HEK293 (cell line): ENCODE measurements at regions not wholly inside any gene's neighbourhood (a gene's known extent, or its start where the extent isn't known, plus 50 kb on each side); places are given as distances from the start of the nearest gene placed in this dataset.

Source experiments
- BCL11A ChIP-seq: fragments of 450-650 bp; formaldehyde crosslinking; IDR thresholded peaks from 2 replicates; pipeline ENCODE4 v1.5.1; 2016; ENCODE audit warnings: low read depth, missing biosample characterization, missing genetic modification characterization
- SP2 ChIP-seq: fragments of 450-650 bp; formaldehyde crosslinking; IDR thresholded peaks from 2 replicates; pipeline ENCODE4 v1.5.1; 2016; ENCODE audit warnings: missing biosample characterization, missing genetic modification characterization
- YY2 ChIP-seq: fragments of 450-650 bp; formaldehyde crosslinking; IDR thresholded peaks from 2 replicates; pipeline ENCODE4 v1.5.1; 2016; ENCODE audit warnings: missing biosample characterization, missing genetic modification characterization
- ZNF335 ChIP-seq: fragments of 450-650 bp; formaldehyde crosslinking; conservative IDR thresholded peaks from 2 replicates; pipeline ENCODE4 v1.5.1; 2016; ENCODE audit warnings: missing biosample characterization, missing genetic modification characterization
- ZNF660 ChIP-seq: fragments of 450-650 bp; IDR thresholded peaks from 2 replicates; pipeline ENCODE4 v1.5.1; 2018; ENCODE audit warnings: missing biosample characterization, mild to moderate bottlenecking, missing genetic modification characterization
- ZNF707 ChIP-seq: fragments of 450-650 bp; formaldehyde crosslinking; IDR thresholded peaks from 2 replicates; pipeline ENCODE4 v1.5.1; 2016; ENCODE audit warnings: missing biosample characterization, missing genetic modification characterization
- TF ChIP-seq, protein P1 (sequence below): fragments of 450-650 bp; formaldehyde crosslinking; IDR thresholded peaks from 2 replicates; pipeline ENCODE4 v1.5.1; 2016; ENCODE audit warnings: missing biosample characterization, missing genetic modification characterization
- TF ChIP-seq, protein P2 (sequence below): fragments of 450-650 bp; formaldehyde crosslinking; IDR thresholded peaks from 2 replicates; pipeline ENCODE4 v1.5.1; 2016; ENCODE audit warnings: missing biosample characterization, missing genetic modification characterization
- TF ChIP-seq, protein P3 (sequence below): fragments of 450-650 bp; formaldehyde crosslinking; IDR thresholded peaks from 2 replicates; pipeline ENCODE4 v1.5.1; 2016; ENCODE audit warnings: missing biosample characterization, missing genetic modification characterization

DNA sequence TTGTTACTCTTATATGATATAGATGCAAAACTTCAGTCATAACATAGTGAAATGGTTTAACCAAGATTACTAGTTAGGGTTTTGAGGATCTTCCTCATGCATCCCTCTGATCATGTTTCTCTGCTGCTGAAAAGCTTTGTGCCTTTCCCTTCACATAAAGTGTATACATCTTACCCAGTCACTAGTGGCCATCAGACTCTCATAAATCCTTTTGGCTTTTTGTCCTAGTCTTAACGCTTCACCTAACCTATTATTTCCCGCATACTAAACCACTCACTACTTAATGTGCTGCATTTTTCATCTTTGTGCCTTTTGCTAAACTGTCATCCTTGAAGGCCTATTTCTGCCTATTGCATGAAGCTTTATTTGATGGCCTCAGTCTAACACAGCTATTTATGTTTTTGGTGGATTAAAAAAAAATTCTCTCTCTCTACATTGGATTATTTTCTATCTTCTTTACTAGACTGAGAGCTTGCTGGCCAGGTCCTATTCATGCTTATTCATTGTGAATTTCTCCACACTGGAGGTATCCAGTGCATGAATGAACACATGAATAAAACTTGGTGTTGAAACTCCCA lies 717.6 kb upstream of the GOLIM4 start:
- TF ChIP-seq SP2 (tag by site-specific recombination) = no peak
- no peak for TF ChIP-seq ZNF707 (tag by site-specific recombination)
- TF ChIP-seq, protein P1, sequence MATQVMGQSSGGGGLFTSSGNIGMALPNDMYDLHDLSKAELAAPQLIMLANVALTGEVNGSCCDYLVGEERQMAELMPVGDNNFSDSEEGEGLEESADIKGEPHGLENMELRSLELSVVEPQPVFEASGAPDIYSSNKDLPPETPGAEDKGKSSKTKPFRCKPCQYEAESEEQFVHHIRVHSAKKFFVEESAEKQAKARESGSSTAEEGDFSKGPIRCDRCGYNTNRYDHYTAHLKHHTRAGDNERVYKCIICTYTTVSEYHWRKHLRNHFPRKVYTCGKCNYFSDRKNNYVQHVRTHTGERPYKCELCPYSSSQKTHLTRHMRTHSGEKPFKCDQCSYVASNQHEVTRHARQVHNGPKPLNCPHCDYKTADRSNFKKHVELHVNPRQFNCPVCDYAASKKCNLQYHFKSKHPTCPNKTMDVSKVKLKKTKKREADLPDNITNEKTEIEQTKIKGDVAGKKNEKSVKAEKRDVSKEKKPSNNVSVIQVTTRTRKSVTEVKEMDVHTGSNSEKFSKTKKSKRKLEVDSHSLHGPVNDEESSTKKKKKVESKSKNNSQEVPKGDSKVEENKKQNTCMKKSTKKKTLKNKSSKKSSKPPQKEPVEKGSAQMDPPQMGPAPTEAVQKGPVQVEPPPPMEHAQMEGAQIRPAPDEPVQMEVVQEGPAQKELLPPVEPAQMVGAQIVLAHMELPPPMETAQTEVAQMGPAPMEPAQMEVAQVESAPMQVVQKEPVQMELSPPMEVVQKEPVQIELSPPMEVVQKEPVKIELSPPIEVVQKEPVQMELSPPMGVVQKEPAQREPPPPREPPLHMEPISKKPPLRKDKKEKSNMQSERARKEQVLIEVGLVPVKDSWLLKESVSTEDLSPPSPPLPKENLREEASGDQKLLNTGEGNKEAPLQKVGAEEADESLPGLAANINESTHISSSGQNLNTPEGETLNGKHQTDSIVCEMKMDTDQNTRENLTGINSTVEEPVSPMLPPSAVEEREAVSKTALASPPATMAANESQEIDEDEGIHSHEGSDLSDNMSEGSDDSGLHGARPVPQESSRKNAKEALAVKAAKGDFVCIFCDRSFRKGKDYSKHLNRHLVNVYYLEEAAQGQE (tag by site-specific recombination) = no peak
- no peak for TF ChIP-seq YY2 (tag by site-specific recombination)
- TF ChIP-seq, protein P2, sequence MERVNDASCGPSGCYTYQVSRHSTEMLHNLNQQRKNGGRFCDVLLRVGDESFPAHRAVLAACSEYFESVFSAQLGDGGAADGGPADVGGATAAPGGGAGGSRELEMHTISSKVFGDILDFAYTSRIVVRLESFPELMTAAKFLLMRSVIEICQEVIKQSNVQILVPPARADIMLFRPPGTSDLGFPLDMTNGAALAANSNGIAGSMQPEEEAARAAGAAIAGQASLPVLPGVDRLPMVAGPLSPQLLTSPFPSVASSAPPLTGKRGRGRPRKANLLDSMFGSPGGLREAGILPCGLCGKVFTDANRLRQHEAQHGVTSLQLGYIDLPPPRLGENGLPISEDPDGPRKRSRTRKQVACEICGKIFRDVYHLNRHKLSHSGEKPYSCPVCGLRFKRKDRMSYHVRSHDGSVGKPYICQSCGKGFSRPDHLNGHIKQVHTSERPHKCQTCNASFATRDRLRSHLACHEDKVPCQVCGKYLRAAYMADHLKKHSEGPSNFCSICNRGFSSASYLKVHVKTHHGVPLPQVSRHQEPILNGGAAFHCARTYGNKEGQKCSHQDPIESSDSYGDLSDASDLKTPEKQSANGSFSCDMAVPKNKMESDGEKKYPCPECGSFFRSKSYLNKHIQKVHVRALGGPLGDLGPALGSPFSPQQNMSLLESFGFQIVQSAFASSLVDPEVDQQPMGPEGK (tag by site-specific recombination) = no peak
- TF ChIP-seq, protein P3, sequence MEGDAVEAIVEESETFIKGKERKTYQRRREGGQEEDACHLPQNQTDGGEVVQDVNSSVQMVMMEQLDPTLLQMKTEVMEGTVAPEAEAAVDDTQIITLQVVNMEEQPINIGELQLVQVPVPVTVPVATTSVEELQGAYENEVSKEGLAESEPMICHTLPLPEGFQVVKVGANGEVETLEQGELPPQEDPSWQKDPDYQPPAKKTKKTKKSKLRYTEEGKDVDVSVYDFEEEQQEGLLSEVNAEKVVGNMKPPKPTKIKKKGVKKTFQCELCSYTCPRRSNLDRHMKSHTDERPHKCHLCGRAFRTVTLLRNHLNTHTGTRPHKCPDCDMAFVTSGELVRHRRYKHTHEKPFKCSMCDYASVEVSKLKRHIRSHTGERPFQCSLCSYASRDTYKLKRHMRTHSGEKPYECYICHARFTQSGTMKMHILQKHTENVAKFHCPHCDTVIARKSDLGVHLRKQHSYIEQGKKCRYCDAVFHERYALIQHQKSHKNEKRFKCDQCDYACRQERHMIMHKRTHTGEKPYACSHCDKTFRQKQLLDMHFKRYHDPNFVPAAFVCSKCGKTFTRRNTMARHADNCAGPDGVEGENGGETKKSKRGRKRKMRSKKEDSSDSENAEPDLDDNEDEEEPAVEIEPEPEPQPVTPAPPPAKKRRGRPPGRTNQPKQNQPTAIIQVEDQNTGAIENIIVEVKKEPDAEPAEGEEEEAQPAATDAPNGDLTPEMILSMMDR = no peak
- TF ChIP-seq ZNF335 (tag by site-specific recombination) = no peak
- no peak for TF ChIP-seq BCL11A (tag by site-specific recombination)
- no peak for TF ChIP-seq ZNF660 (tag by site-specific recombination)
